ENCODE measurements at regions not wholly inside any gene's neighbourhood (a gene's known extent, or its start where the extent isn't known, plus 50 kb on each side); places are given as distances from the start of the nearest gene placed in this dataset.

DNA sequence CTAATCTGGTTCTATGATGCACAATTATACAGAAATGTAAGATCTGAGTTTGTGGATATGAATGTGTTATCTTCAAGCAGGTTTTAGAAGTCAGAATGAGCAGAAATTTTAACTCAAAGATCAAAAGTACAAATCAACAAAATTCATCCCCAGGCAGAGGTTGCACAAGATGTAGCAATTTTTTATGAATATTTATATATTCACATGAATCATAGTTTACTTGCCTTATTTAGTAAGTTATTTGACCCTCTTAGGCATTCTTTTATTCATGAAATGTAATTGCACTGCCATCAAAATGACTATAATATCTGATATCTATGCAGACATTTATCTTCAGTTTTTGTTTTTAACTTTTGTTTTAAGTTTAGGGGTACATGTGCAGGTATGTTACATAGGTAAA, 103.1 kb upstream of the DAZL start:
- no peak for TF ChIP-seq POLR2A (IDR thresholded peaks at IDR 0.05; ENCODE audit: low read length)
- no peak for TF ChIP-seq GATA1 (IDR thresholded peaks at IDR 0.05; ENCODE audit: low read depth, low read length)

Data from erythroblast (primary cell).